ENCODE measurements at regions not wholly inside any gene's neighbourhood (a gene's known extent, or its start where the extent isn't known, plus 50 kb on each side); places are given as distances from the start of the nearest gene placed in this dataset.

DNA sequence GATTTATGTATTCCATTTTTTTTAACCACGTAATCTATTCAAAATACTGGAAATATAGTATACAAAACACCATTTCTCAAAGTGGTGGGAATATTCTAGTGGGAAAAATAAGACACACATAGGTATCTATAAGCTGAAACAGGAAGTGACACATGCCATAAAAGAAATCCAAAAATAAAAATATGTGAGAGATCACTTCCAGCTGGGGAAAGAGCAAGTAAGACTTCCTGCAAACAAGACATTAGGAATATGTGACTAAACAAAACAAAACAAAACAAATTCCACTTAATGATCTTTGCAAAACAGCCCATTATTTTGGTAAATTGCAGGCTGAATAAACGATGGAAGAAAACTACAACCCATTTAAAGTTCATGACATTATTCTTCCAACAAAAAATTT, 107.3 kb upstream of the CEP126 start:
- Mint-ChIP-seq H3K27me3 (ENCODE audit: insufficient read depth, unreplicated experiment) (peaks cover 4% of the 10 kb centered on the region), H3K9me3 (ENCODE audit: unreplicated experiment) (no peaks in the 10 kb centered on the region), H3K4me1 (ENCODE audit: low read depth, unreplicated experiment) (no peaks in the 10 kb centered on the region), H3K4me3 (ENCODE audit: unreplicated experiment) (no peak overlapping the region), H3K36me3 (ENCODE audit: insufficient read depth, unreplicated experiment) (no peaks in the 10 kb centered on the region), H3K27ac (ENCODE audit: unreplicated experiment) (no peak overlapping the region)
- ChIA-PET POLR2A (no interaction called here), CTCF (no interaction called here)
- intact Hi-C loops (cut with micrococcal nuclease; ENCODE audit: unreplicated experiment): no loop called here
- Histone ChIP-seq H3K9me3 (no peaks in the 10 kb centered on the region; the same call in 1 of the 2 replicates), H3K36me3 (ENCODE audit: control insufficient read depth, insufficient read depth, low read length) (no peaks in the 10 kb centered on the region), H3K4me3 (ENCODE audit: low read depth, low read length) (no peak overlapping the region), H3K4me1 (no peaks in the 10 kb centered on the region), H3K27me3 (replicated peaks; ENCODE audit: control insufficient read depth, insufficient read depth, low read length) (no peaks in the 10 kb centered on the region)
- no TSS peak for BruUV-seq (replicated peaks)
- DNase-seq: no peak
- TF ChIP-seq, protein P1, sequence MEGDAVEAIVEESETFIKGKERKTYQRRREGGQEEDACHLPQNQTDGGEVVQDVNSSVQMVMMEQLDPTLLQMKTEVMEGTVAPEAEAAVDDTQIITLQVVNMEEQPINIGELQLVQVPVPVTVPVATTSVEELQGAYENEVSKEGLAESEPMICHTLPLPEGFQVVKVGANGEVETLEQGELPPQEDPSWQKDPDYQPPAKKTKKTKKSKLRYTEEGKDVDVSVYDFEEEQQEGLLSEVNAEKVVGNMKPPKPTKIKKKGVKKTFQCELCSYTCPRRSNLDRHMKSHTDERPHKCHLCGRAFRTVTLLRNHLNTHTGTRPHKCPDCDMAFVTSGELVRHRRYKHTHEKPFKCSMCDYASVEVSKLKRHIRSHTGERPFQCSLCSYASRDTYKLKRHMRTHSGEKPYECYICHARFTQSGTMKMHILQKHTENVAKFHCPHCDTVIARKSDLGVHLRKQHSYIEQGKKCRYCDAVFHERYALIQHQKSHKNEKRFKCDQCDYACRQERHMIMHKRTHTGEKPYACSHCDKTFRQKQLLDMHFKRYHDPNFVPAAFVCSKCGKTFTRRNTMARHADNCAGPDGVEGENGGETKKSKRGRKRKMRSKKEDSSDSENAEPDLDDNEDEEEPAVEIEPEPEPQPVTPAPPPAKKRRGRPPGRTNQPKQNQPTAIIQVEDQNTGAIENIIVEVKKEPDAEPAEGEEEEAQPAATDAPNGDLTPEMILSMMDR (IDR thresholded peaks at IDR 0.05; ENCODE audit: insufficient read depth in 1 of 2, low read depth in 1 of 2, low read length in 1 of 2, severe bottlenecking in 1 of 2, unreplicated experiment in 1 of 2): no peak

DNA sequence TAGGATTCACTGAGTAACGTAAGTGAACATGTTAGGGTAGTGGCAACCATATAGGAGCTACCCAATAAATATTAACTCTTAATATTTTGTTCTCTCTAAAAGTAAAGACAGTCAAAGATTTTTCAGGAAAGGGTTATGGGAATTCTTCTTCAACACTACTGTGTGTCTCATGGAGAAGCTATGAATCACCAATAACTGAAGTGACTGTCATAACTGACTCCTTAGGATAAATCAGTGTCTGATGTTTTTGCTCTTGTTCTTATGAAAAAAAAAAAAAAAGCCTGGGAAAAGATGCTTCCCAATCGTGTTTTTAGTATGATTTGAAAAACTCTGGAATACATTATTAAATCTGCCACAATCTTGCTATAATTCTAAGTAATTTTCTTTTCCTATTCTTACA, 111.2 kb upstream of the CEP126 start:
- intact Hi-C loops (cut with micrococcal nuclease; ENCODE audit: unreplicated experiment): no loop called here
- ChIA-PET POLR2A (no interaction called here), CTCF (no interaction called here)
- Mint-ChIP-seq H3K36me3 (ENCODE audit: insufficient read depth, unreplicated experiment) (no peaks in the 10 kb centered on the region), H3K4me3 (ENCODE audit: unreplicated experiment) (no peak overlapping the region), H3K4me1 (ENCODE audit: low read depth, unreplicated experiment) (no peaks in the 10 kb centered on the region), H3K27ac (ENCODE audit: unreplicated experiment) (no peak overlapping the region), H3K9me3 (ENCODE audit: unreplicated experiment) (peaks cover 7% of the 10 kb centered on the region), H3K27me3 (ENCODE audit: insufficient read depth, unreplicated experiment) (no peaks in the 10 kb centered on the region)
- Histone ChIP-seq H3K27me3 (replicated peaks; ENCODE audit: control insufficient read depth, insufficient read depth, low read length) (no peaks in the 10 kb centered on the region), H3K36me3 (ENCODE audit: control insufficient read depth, insufficient read depth, low read length) (no peaks in the 10 kb centered on the region), H3K9me3 (no peaks in the 10 kb centered on the region; the same call in 1 of the 2 replicates), H3K4me1 (peaks cover 5% of the 10 kb centered on the region; the same call in 1 of the 2 replicates), H3K4me3 (ENCODE audit: low read depth, low read length) (no peak overlapping the region)
- no TSS peak for BruUV-seq (replicated peaks)
- no peak for DNase-seq
- TF ChIP-seq, protein P1 (IDR thresholded peaks at IDR 0.05; ENCODE audit: insufficient read depth in 1 of 2, low read depth in 1 of 2, low read length in 1 of 2, severe bottlenecking in 1 of 2, unreplicated experiment in 1 of 2): no peak

DNA sequence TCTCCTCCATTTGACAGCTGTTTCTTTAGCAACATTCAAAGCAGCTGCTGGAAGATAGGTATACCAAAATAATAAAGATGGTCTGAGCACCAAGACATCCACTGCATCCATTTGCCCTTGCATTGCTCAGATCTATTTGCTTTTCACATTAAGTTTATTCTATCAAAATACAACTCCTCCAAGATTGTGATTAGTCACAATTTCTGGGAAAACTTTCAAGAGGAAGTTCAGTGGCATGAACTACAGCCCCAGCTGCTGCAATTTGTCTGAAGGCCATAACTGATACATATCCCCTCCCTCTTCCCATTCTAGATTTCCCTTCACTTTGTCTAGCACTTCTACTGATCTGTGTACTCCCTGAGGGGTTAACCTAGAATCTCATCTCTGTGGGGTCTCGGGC, 117.5 kb upstream of the CEP126 start:
- Mint-ChIP-seq H3K4me1 (ENCODE audit: low read depth, unreplicated experiment) (no peaks in the 10 kb centered on the region), H3K27ac (ENCODE audit: unreplicated experiment) (no peak overlapping the region), H3K4me3 (ENCODE audit: unreplicated experiment) (no peak overlapping the region), H3K9me3 (ENCODE audit: unreplicated experiment) (peaks cover 7% of the 10 kb centered on the region), H3K27me3 (ENCODE audit: insufficient read depth, unreplicated experiment) (no peaks in the 10 kb centered on the region), H3K36me3 (ENCODE audit: insufficient read depth, unreplicated experiment) (no peaks in the 10 kb centered on the region)
- Histone ChIP-seq H3K36me3 (ENCODE audit: control insufficient read depth, insufficient read depth, low read length) (no peaks in the 10 kb centered on the region), H3K4me3 (ENCODE audit: low read depth, low read length) (no peak overlapping the region), H3K9me3 (no peaks in the 10 kb centered on the region), H3K27me3 (replicated peaks; ENCODE audit: control insufficient read depth, insufficient read depth, low read length) (no peaks in the 10 kb centered on the region), H3K4me1 (peaks cover 5% of the 10 kb centered on the region; the same call in 1 of the 2 replicates)
- BruUV-seq (replicated peaks): no TSS peak
- ChIA-PET CTCF (no interaction called here), POLR2A (no interaction called here)
- intact Hi-C loops (cut with micrococcal nuclease; ENCODE audit: unreplicated experiment): no loop called here
- TF ChIP-seq, protein P1 (IDR thresholded peaks at IDR 0.05; ENCODE audit: insufficient read depth in 1 of 2, low read depth in 1 of 2, low read length in 1 of 2, severe bottlenecking in 1 of 2, unreplicated experiment in 1 of 2): no peak
- DNase-seq: no peak

Measured in Caco-2 (cell line).